ENCODE measurements at regions not wholly inside any gene's neighbourhood (a gene's known extent, or its start where the extent isn't known, plus 50 kb on each side); places are given as distances from the start of the nearest gene placed in this dataset.

- TF ChIP-seq CTCF (IDR thresholded peaks at IDR 0.05; ENCODE audit: low read length, missing control alignments), result no peak
Observed at GRCh38 chr4:177968817-177969442, 526.7 kb upstream of the AGA start.

GRCh38 chr4:177974461-177974860 is 532.2 kb upstream of the AGA start:
- no peak for TF ChIP-seq CTCF (IDR thresholded peaks at IDR 0.05; ENCODE audit: low read length, missing control alignments)
- no peak overlapping the region for H3K4me3 ChIP-seq (replicated peaks; ENCODE audit: low read depth, low read length)
- DNase-seq (ENCODE audit: low read depth), result no peak

More at GRCh38 chr4:177968817-177969442, 526.7 kb upstream of the AGA start:
- no peak for DNase-seq (ENCODE audit: low read depth)
- H3K4me3 ChIP-seq (replicated peaks; ENCODE audit: low read depth, low read length), result no peak overlapping the region

- DNase-seq (ENCODE audit: low read depth), result no peak
- no peak for TF ChIP-seq CTCF (IDR thresholded peaks at IDR 0.05; ENCODE audit: low read length, missing control alignments)
- no peak overlapping the region for H3K4me3 ChIP-seq (replicated peaks; ENCODE audit: low read depth, low read length)
Observed at GRCh38 chr4:177975315-177975987, 533.2 kb upstream of the AGA start.

- no peak for TF ChIP-seq CTCF (IDR thresholded peaks at IDR 0.05; ENCODE audit: low read length, missing control alignments)
- no peak overlapping the region for H3K4me3 ChIP-seq (replicated peaks; ENCODE audit: low read depth, low read length)
- no peak for DNase-seq (ENCODE audit: low read depth)
Observed at GRCh38 chr4:177986236-177986635, 544.0 kb upstream of the AGA start.

- no peak for DNase-seq (ENCODE audit: low read depth)
- no peak overlapping the region for H3K4me3 ChIP-seq (replicated peaks; ENCODE audit: low read depth, low read length)
- TF ChIP-seq CTCF (IDR thresholded peaks at IDR 0.05; ENCODE audit: low read length, missing control alignments), result no peak
Observed at GRCh38 chr4:177987896-177988295, 545.7 kb upstream of the AGA start.

- H3K4me3 ChIP-seq (replicated peaks; ENCODE audit: low read depth, low read length), result no peak overlapping the region
- DNase-seq (ENCODE audit: low read depth), result no peak
- no peak for TF ChIP-seq CTCF (IDR thresholded peaks at IDR 0.05; ENCODE audit: low read length, missing control alignments)
Observed at GRCh38 chr4:177989503-177990201, 547.4 kb upstream of the AGA start.
